Right lobe of liver (tissue), 4 donors: ENCODE measurements at regions not wholly inside any gene's neighbourhood (a gene's known extent, or its start where the extent isn't known, plus 50 kb on each side); places are given as distances from the start of the nearest gene placed in this dataset.

Experiments used
- POLR2A ChIP-seq: fragments of 450-650 bp; IDR thresholded peaks from one replicate; pipeline ENCODE4 v1.6.1; 2017; ENCODE audit warnings: antibody characterized with exemption, mild to moderate bottlenecking
- TF ChIP-seq, protein P1 (sequence below), 4 donors: fragments of 200-600 bp in 3 of 4; fragments of 450-650 bp in 1 of 4; IDR thresholded peaks; one replicate each; pipeline versions ENCODE4 v1.5.1 to v1.8.0; 2016 to 2022; ENCODE audit warnings: antibody characterized with exemption in 4 of 4, mild to moderate bottlenecking in 2 of 4
- donor health status: DM: no; HTN: no; CAD: no.
- donor health status: DM: no; HTN: no; CAD: no.
- donor health status: DM: no; HTN: yes; CAD: no.

DNA sequence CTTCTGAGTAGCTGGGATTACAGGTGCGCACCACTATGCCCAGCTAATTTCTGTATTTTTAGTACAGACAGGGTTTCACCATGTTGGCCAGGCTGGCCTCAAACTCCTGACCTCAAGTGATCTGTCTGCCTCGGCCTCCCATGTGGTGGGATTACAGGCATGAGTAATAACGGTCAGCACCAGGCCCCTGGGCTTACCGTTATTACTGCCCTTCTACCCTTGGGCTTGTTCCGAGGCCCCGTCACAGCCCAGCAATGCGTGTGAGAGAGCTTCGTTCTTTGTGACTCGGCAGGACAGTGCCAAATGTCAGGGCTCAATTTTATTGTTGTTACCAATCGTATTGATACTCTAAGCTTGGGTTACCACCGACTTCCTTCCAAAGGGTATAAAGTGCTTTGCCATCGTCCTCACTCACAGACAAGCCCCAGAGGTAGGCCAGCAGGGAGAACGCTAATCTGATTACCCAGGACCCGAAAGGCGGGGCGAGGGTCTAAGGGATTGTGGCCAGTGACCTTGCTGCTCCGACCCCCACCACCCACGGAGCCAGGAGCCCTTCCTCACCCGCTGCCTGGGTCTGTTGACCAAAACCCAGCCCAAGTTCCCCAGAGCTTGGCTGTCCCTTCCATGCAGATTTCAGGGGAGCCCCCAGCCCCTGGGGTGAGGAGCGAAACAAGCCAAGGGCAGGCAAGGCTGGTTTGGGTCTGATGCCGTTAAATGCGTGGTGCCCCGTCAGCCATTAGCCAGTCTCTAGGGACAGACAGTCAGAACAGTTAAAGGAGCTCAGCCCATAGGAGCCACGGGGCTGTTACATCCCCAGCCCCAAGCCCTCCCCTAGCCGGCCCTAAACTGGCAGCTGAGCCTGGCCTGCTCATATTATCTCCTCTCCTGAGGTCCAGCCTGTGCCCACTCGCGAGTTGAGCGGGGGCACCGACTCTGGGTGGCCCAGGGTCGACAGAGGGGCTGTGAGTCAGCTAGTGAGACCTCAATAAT is 54.9 kb upstream of the CASZ1 start:
- TF ChIP-seq POLR2A, result no peak
- TF ChIP-seq, protein P1, sequence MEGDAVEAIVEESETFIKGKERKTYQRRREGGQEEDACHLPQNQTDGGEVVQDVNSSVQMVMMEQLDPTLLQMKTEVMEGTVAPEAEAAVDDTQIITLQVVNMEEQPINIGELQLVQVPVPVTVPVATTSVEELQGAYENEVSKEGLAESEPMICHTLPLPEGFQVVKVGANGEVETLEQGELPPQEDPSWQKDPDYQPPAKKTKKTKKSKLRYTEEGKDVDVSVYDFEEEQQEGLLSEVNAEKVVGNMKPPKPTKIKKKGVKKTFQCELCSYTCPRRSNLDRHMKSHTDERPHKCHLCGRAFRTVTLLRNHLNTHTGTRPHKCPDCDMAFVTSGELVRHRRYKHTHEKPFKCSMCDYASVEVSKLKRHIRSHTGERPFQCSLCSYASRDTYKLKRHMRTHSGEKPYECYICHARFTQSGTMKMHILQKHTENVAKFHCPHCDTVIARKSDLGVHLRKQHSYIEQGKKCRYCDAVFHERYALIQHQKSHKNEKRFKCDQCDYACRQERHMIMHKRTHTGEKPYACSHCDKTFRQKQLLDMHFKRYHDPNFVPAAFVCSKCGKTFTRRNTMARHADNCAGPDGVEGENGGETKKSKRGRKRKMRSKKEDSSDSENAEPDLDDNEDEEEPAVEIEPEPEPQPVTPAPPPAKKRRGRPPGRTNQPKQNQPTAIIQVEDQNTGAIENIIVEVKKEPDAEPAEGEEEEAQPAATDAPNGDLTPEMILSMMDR (IDR thresholded peaks at IDR 0.05), result no peak
